ENCODE measurements at regions not wholly inside any gene's neighbourhood (a gene's known extent, or its start where the extent isn't known, plus 50 kb on each side); places are given as distances from the start of the nearest gene placed in this dataset.

GRCh38 chr20:48066246-48066645 lies 281.0 kb upstream of the SULF2 start:
- Histone ChIP-seq H3K4me3 (no peak overlapping the region), H3K27ac (no peak overlapping the region)
- no peak for DNase-seq (ENCODE audit: low spot score)
- TF ChIP-seq CTCF (IDR thresholded peaks at IDR 0.05): no peak

- DNase-seq (ENCODE audit: low spot score): no peak
- no peak for TF ChIP-seq CTCF (IDR thresholded peaks at IDR 0.05)
- Histone ChIP-seq H3K4me3 (no peak overlapping the region), H3K27ac (no peak overlapping the region)
Measured at GRCh38 chr20:48065833-48066232, 280.6 kb upstream of the SULF2 start.

GRCh38 chr20:48064929-48065328 lies 279.6 kb upstream of the SULF2 start:
- no peak overlapping the region for H3K27ac ChIP-seq
- TF ChIP-seq CTCF (IDR thresholded peaks at IDR 0.05): no peak
- no peak overlapping the region for H3K4me3 ChIP-seq
- DNase-seq (ENCODE audit: low spot score): no peak

- TF ChIP-seq CTCF (IDR thresholded peaks at IDR 0.05): no peak
- no peak overlapping the region for H3K4me3 ChIP-seq
- no peak for DNase-seq (ENCODE audit: low spot score)
- no peak overlapping the region for H3K27ac ChIP-seq
Measured at GRCh38 chr20:48060841-48061720, 275.8 kb upstream of the SULF2 start.

- H3K27ac ChIP-seq: no peak overlapping the region
Measured at GRCh38 chr20:48058611-48059559, 273.6 kb upstream of the SULF2 start.

GRCh38 chr20:48057739-48058138 lies 272.5 kb upstream of the SULF2 start:
- DNase-seq (ENCODE audit: low spot score): no peak
- Histone ChIP-seq H3K4me3 (no peak overlapping the region), H3K27ac (no peak overlapping the region)
- TF ChIP-seq CTCF (IDR thresholded peaks at IDR 0.05): no peak

More at GRCh38 chr20:48058611-48059559, 273.6 kb upstream of the SULF2 start:
- DNase-seq (ENCODE audit: low spot score): no peak
- TF ChIP-seq CTCF (IDR thresholded peaks at IDR 0.05): no peak
- H3K4me3 ChIP-seq: no peak overlapping the region
